Loucy (cell line): ENCODE measurements at regions not wholly inside any gene's neighbourhood (a gene's known extent, or its start where the extent isn't known, plus 50 kb on each side); places are given as distances from the start of the nearest gene placed in this dataset.

Experiments used
- CTCF ChIP-seq: fragments of 200-600 bp; sonication (generic); conservative IDR thresholded peaks from 2 replicates; pipeline ENCODE4 v1.5.1; 2014; ENCODE audit warnings: mild to moderate bottlenecking, antibody characterized with exemption, low read length
- EZH2phosphoT487 ChIP-seq: fragments of 200-600 bp; IDR thresholded peaks from 2 replicates; pipeline ENCODE4 v1.6.1; 2018; ENCODE audit warnings: antibody characterized with exemption, mild to moderate bottlenecking, moderate library complexity, borderline replicate concordance

GRCh38 chr6:57974653-57975052 is 657.2 kb downstream of the PRIM2 start:
- no peak for TF ChIP-seq CTCF
- TF ChIP-seq EZH2phosphoT487: no peak
